MV-4-11 (cell line): ENCODE measurements at regions not wholly inside any gene's neighbourhood (a gene's known extent, or its start where the extent isn't known, plus 50 kb on each side); places are given as distances from the start of the nearest gene placed in this dataset.

Source experiments
- DNase-seq: peaks from one replicate; lab custom pipeline; 2025; lab: John Stamatoyannopoulos, UW

DNA sequence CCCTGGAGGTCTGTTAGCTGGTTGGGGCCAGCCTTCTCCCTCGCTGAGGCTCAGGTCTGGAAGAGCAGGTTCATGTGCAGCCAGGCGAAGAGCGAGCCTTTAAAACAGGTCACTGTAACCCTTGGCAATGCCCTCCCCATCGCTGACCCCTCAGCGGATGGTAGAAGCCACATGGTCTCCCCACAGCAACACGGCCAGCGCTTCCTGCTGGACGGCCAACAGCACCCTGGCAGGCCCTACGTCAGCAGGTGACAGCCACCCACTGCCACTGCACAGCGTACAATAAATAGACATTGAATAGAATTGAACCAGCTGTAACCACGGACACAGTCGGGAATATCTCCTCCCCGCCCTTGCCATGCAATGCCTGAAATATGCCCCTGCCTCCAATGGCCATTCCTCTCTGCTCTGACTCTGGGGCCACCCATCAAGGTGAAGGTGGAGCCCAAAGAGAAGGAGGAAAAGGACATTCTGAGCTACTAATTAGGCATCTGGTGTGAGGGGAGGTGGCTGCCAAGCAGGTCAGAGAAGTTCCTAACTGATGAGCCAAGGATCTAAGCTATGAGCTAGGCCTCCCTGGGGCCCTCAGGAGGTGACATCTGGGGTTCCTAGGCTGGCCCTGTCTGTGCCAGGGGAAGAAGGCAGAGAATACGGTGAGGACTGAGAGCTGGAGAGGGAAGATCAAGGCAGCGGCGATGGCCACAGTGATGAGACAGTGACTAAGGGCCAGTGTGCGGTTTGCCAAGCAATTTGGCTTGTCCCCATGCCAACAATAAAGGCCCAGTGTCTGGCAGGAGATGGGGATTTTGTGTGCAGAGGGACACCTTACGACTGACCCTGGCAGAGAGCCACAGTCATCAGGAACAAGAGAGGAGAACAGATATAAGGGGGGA is 202.3 kb downstream of the BCOR start:
- DNase-seq = no peak

DNA sequence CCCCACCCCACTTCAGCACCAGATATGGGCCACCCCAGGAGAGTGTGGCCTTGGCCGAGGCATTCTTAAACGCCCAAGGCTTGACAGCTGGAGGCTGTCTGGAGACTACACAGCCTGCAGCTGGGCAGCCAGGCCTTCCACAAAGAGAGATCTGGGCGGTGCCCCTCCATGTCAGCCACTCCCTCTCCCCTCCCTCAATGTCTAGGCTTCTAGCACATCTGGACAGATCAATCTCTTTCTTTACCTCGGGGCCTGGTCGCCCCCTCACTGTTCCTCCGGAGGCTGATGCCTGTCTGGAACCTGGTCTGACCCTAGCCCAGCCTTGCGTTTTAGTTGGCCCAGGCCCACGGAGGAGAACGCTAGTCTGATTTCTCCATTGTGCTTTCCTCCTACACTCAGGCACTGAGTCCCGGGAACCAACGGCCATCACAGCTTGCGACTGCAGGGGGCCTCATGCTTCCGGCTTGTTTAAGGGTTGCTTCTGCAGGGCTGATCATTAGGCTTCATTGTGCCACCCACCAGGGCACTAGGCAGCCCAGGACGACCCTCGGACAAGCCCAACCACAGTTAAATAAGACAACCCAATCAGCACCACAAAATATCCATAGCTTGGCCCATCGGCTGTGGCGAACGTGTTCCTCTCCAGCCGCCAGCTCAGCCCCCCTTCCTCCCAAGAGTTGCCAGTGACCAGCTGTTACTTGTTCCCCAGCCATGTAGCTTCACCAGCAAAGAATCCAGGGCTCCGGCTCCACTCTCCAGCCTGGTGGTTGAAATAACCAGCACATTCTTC is 200.6 kb downstream of the BCOR start:
- DNase-seq = no peak

GRCh38 chrX:39897741-39898097 is 200.0 kb downstream of the BCOR start:
- peak; percentile 17 for DNase-seq

DNA sequence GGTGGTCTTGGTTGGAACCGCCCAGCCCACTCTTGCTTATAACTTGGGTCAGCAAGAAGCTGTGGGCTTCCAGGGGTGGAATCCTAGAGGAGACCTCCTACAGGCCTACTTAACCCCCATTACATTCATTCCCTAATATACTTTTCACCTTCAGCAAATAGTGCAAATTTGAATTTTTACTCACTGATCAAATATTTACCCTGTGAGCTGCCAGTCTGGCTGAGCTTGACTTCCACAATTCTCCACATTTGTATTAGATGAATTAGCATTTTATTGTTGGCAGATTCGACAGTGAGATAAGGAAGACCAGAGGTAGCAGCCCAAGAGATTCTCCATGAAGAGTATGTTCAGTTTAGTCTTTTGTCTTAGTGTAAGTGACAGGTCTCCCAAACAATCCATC is 199.6 kb downstream of the BCOR start:
- DNase-seq = no peak

DNA sequence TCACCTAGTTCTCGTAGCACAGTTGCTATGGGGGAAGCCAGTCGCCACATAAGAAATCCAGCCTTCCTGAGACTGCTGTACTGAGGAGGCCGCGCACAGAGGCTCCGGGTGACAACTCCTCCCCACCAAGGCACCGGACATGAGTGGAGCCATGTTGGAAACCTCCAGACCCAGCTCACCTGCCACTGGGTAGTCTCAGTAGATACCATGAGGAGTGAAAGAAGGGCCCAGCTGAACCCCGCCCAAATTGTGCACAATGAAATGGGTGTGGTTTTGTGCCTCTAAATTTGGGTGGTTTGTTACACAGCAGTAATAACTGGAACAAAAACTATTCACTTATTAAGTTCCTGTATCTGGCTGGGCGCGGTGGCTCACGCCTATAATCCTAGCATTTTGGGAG is 198.7 kb downstream of the BCOR start:
- DNase-seq = no peak

DNA sequence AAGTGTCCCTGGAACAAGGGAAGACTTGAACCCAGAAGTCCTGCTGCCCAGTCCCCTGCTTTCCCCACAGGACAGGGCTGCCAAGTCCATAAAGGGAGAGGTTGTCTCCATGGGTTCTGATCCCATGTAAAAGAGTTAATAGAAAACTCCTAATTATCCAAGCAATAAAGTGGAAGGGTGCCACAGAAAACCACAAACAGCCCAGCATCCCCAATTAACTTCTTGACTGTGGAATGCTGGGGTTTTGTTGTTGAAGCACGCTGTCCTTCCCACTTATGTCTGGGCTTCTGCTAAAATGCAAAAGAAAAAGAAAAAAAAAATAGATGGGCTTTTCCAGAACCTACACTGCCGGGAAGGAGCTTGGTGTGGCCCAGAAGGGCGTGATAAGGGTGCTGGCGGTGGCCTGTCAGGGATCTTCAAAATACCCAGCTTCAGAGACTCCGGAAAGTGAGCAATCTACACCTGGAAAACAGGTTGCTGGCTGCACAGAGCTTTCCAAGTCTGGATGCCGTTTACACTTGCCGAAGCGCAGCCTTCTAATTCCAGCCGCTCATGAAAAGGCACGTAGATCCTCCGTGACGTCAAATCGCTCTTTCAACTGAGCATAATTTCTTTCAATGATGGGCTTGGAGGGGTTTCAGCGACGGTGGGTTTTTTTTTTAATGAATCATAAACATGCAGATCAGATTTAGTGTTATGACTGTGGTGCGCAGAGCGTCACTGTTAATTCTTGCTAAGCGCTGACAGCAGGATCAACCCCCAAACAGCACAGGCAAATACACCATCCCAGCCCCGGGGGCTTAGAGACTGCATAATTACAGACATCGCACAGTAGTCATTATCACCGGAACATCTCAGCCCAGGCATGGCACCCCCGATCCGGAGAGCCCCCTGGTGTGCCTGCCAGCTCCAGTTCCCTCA is 197.6 kb downstream of the BCOR start:
- no peak for DNase-seq

DNA sequence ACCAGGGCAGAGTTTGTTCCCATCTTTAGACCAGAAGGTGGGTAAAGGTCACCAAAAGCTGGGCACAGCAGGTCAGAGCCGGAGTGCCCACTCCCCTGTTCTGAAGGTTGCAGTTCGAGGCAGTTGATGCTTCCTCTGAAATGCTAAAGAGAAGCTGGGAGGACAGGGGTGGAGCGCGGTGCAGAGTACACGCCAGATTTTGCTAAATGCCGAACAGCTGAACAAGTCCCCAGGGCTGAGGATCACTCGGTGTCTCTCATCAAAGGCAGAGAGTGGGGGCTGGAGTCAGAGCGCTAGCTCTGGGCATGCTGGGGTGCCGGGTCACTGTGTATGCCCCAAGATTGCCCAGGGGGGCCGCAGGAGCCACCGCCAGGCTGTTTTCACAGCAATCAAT is 197.0 kb downstream of the BCOR start:
- DNase-seq = no peak

DNA sequence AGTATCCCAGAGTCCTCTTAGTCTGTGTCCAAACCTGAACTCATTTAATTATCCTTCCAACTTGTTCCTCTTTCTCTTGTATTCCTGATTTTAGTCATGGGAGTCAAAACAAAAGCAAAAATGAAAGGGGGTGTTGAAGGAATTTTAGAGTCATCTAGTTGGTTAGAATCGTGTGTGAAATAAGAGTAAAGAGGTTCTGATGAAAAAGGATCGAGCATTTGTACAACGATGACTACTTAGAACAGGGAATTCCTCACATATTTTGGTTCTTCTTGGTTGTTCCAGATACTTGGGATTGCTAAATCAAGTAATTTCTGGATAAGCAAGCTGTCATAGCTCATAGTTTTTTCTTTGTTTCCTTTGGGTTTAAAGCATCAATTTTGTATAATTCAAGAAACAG is 194.4 kb downstream of the BCOR start:
- DNase-seq = no peak

GRCh38 chrX:39903937-39904336 is 193.8 kb downstream of the BCOR start:
- no peak for DNase-seq

DNA sequence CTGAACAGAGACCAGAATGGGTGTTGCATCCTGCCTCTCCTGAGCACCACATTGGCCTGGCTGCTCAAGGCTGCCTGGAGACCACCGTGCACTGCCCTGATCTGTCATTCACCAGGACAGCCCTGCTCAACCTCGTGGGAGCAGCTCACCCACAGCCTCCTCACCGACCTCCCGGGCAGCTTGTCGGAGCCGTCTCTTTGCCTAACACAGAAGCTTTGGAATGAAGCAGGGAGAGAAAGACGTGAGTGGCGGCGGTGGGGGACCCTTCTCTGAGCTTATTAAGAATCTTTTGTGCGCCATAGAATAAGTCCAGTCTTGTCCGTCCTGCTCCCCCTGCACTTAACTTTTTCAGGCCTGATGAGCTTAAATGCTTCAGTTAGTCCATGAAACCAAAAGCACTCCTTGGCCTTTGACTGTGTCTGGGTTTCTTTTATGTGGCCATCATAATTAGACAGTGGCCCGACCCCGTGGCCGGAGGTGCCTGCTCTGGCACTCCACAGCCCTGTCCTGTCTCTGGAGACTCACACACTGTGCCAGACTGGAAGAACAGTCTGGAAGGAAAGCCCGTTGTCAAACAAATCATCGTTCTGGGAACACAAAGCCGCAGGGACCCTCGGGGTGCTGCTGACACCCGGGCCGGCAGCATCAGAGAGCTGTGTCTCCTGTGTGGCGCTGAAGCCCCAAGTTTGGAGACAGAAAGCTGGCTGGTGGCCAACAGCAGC is 192.8 kb downstream of the BCOR start:
- DNase-seq = no peak

GRCh38 chrX:39905538-39905891 is 192.2 kb downstream of the BCOR start:
- peak; percentile 48 for DNase-seq

DNA sequence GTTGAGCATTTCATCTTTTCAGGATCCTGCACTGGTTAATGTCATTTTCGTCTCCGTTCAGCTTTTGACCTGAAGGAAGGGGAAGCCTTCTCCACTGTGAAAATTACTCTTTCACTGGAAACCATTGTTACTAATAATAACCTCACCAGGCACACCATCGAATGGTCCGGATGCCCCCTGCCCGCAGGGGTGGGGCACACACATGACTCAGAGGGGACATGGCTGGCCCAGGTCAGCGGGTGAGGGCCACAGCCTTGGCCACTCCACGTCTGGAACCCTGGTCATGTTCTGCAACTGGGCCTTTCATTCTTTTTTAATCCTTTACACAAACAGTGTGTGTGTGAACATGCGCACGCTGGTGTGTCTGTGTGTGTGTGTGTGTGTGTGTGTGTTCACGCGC is 191.8 kb downstream of the BCOR start:
- no peak for DNase-seq

GRCh38 chrX:39907964-39908661 is 189.6 kb downstream of the BCOR start:
- DNase-seq = peak; percentile 58

DNA sequence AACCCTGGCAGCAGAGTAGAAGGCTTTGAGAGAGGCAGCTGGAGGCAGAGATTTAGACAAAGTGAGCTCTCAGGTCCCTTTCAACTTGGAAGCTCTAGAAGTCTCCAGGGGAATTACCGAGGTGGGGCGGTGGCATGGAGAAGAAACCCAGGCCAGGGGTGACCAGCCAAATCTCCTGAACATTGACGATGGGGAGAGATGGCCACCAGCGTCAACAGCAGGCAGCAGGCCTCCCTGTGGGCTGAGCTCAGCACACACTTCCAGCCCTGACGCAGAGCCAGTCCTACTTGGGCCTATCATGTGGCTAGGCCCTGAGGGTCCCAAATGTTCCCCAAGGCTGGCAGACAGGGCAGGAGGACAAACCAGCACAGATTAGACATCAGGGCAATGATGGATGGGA is 187.8 kb downstream of the BCOR start:
- DNase-seq = no peak

GRCh38 chrX:39910651-39911050 is 187.1 kb downstream of the BCOR start:
- DNase-seq = no peak

- no peak for DNase-seq
Measured at GRCh38 chrX:39911278-39911897, 186.4 kb downstream of the BCOR start.

DNA sequence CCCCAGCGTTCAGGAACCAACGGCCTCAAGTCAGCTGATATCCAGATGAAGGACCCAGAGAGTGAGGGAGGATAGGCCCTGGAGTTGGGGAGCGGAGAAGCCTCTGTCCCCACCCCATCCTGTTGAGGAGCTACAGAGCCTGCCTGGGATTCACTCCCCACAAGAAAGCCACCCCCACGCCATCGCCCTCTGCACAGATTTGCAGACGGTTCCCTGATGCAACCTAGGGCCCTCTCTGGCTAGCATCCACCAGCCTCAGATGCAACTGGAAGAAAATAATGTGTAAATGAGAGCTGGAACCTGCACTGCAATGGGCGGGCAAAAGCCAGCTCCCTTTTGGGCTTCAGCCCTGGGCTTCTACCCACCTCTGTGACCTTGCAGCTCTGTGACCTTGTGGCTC is 185.6 kb downstream of the BCOR start:
- DNase-seq = no peak

- no peak for DNase-seq
Measured at GRCh38 chrX:39915081-39915480, 182.7 kb downstream of the BCOR start.

DNA sequence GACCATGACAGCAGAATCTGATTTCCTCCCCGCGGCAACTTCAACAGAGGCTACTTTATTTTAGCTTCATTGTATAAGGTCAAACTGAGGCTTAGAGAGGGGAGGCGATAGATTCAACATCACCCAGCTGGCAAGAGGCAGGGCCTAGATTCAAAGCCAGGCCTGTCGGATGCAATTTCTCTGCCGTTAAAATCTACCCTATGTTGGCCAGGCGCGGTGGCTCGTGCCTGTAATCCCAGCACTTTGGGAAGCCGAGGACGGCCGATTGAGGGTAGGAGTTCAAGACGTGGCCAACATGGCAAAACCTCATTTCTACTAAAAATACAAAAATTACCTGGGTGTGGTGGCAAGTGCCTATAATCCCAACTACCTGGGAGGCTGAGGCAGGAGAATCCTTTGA is 182.2 kb downstream of the BCOR start:
- DNase-seq = no peak

- no peak for DNase-seq
Measured at GRCh38 chrX:39921838-39922237, 175.9 kb downstream of the BCOR start.

GRCh38 chrX:39922488-39922887 is 175.3 kb downstream of the BCOR start:
- no peak for DNase-seq
